WTC11 (cell line): ENCODE measurements at regions not wholly inside any gene's neighbourhood (a gene's known extent, or its start where the extent isn't known, plus 50 kb on each side); places are given as distances from the start of the nearest gene placed in this dataset.

Experiments
- CTCF ChIP-seq: fragments of 200-600 bp; IDR thresholded peaks from 2 replicates; pipeline ENCODE4 v1.8.0; 2022; ENCODE audit warnings: antibody characterized with exemption
- E2F5 ChIP-seq: sonication (generic); formaldehyde crosslinking; IDR thresholded peaks from 2 replicates; pipeline ENCODE4 v1.8.1; 2022; ENCODE audit warnings: mild to moderate bottlenecking, moderate library complexity, missing genetic modification reagents
- USF1 ChIP-seq: sonication (generic); formaldehyde crosslinking; IDR thresholded peaks from 2 replicates; pipeline ENCODE4 v1.8.0; 2022; ENCODE audit warnings: mild to moderate bottlenecking, missing genetic modification reagents

GRCh38 chr5:176180339-176180738 is 57.9 kb upstream of the SIMC1 start:
- TF ChIP-seq CTCF (no peak), USF1 (CRISPR knock-in tag) (no peak), E2F5 (CRISPR knock-in tag) (no peak)
